GM12878 (cell line): ENCODE measurements at regions not wholly inside any gene's neighbourhood (a gene's known extent, or its start where the extent isn't known, plus 50 kb on each side); places are given as distances from the start of the nearest gene placed in this dataset.
"Not testable (repeated sequence)": the region's sequence is repeated elsewhere in the genome, so short reads cannot be mapped to it uniquely, and the experiment has no call there.

Source experiments
- ATAC-seq: fragments of 200-7000 bp; cut with Tn5 transposase; 3 replicates; pipeline ENCODE4 v1.9.1; 2020; ENCODE audit warnings: mild to moderate bottlenecking, moderate library complexity
- BruUV-seq: library from RNA; stranded (reverse); fragments of 400-500 nt; replicated peaks from 2 replicates; lab custom pipeline; 2021; lab: Mats Ljungman, UMichigan
- CTCF ChIA-PET: fragments of 300-600 bp; sonication (Branson Sonifier 250); formaldehyde crosslinking; extraction: SDS; loops from one replicate; lab custom pipeline; 2021; ENCODE audit warnings: inconsistent platforms; lab: Yijun Ruan, JAX
- POLR2A ChIA-PET: fragments of 350-600 bp; formaldehyde crosslinking; extraction: SDS; loops from one replicate; lab custom pipeline; 2021; ENCODE audit warnings: inconsistent platforms; lab: Charles Lee
- RAD21 ChIA-PET: fragments of 300-600 bp; sonication (Branson Sonifier 250); formaldehyde crosslinking; loops from one replicate; lab custom pipeline; 2023; ENCODE audit warnings: antibody characterized with exemption; ENCODE audit not compliant: unreplicated experiment; lab: Charles Lee
- SMC1A ChIA-PET: fragments of 300-600 bp; sonication (Branson Sonifier 250); formaldehyde crosslinking; loops from one replicate; lab custom pipeline; 2023; ENCODE audit not compliant: unreplicated experiment, uncharacterized antibody; lab: Charles Lee
- DNase-seq: peaks from one replicate; pipeline ENCODE4 v3.0.0-alpha.2; 2011; ENCODE audit warnings: low read depth, low spot score
- FAIRE-seq: peaks from 3 replicates; lab custom pipeline; 2011; peaks lifted over from hg19 to GRCh38; lab: Jason Lieb, UNC
- H2AFZ ChIP-seq: 2 replicates; pipeline ENCODE4 v1.6.0; 2011; ENCODE audit warnings: low read depth, low read length, control low read depth; ENCODE audit not compliant: control insufficient read depth
- H3K27ac ChIP-seq: 2 replicates; pipeline ENCODE4 v1.5.1; 2011; ENCODE audit warnings: control low read depth; ENCODE audit not compliant: control insufficient read depth, insufficient read depth
- H3K27me3 ChIP-seq, 2 experiments: replicated peaks in 1 of 2; 2 replicates each; pipeline versions ENCODE4 v1.6.0 to v1.6.1; 2011; ENCODE audit warnings: low read length in 1 of 2; ENCODE audit not compliant: control insufficient read depth in 2 of 2, insufficient read depth in 2 of 2
- H3K36me3 ChIP-seq, 2 experiments: 2 replicates each; pipeline ENCODE4 v1.5.1; 2011; ENCODE audit warnings: low read length in 1 of 2; ENCODE audit not compliant: control insufficient read depth in 2 of 2, insufficient read depth in 2 of 2
- H3K4me1 ChIP-seq: 2 replicates; pipeline ENCODE4 v1.6.1; 2011; ENCODE audit warnings: mild to moderate bottlenecking, low read length, moderate library complexity, mixed read lengths; ENCODE audit not compliant: control insufficient read depth, insufficient read depth
- H3K4me2 ChIP-seq: 2 replicates; pipeline ENCODE4 v1.6.0; 2011; ENCODE audit warnings: control low read depth; ENCODE audit not compliant: control insufficient read depth, insufficient read depth
- H3K4me3 ChIP-seq: fragments of 200-600 bp; sonication (generic); 2 replicates; pipeline ENCODE4 v1.5.1; 2016
- H3K79me2 ChIP-seq: 2 replicates; pipeline ENCODE4 v1.6.0; 2011; ENCODE audit warnings: low read length; ENCODE audit not compliant: control insufficient read depth, insufficient read depth
- H3K9ac ChIP-seq: 2 replicates; pipeline ENCODE4 v1.8.0; 2011; ENCODE audit warnings: low read length, control low read depth, mixed read lengths; ENCODE audit not compliant: control insufficient read depth, insufficient read depth
- H3K9me3 ChIP-seq: replicated peaks from 3 replicates; pipeline ENCODE4 v1.5.1; 2011; ENCODE audit warnings: mild to moderate bottlenecking, low read length; ENCODE audit not compliant: control insufficient read depth, insufficient read depth
- H4K20me1 ChIP-seq: 2 replicates; pipeline ENCODE4 v1.6.0; 2011; ENCODE audit not compliant: control insufficient read depth, insufficient read depth
- WGBS: methylation state at CpG from one replicate; pipeline ENCODE4 v1.1.6; 2016; ENCODE audit warnings: low lambda C conversion rate; ENCODE audit not compliant: insufficient replicate concordance, insufficient coverage; ENCODE audit errors: missing lambda C conversion rate; 5-methylcytosine and 5-hydroxymethylcytosine counted together
- in situ Hi-C: fragments of 300-500 bp; cut with MboI; formaldehyde crosslinking; loops from 9 replicates; pipeline ENCODE4 v1.14.3; 2018; ENCODE audit warnings: mixed read lengths
- intact Hi-C: fragments of 100-400 bp; cut with micrococcal nuclease; formaldehyde crosslinking; loops from one replicate; pipeline ENCODE4 v1.14.2; 2022; ENCODE audit not compliant: unreplicated experiment

- H3K79me2 ChIP-seq, RAD21 ChIA-PET, H3K9ac ChIP-seq, DNase-seq, H3K9me3 ChIP-seq, H3K36me3 ChIP-seq, H3K27ac ChIP-seq, intact Hi-C loops, H2AFZ ChIP-seq, in situ Hi-C loops, POLR2A ChIA-PET, SMC1A ChIA-PET, H3K4me3 ChIP-seq, H3K4me1 ChIP-seq, CTCF ChIA-PET, ATAC-seq, H3K27me3 ChIP-seq, H3K4me2 ChIP-seq, H4K20me1 ChIP-seq, FAIRE-seq, BruUV-seq: not testable (repeated sequence)
- WGBS: 85% methylated on average over 12 of the region's 40 CpGs
Measured at GRCh38 chr14:19266908-19267307, 167.2 kb downstream of the POTEG start.

GRCh38 chr14:19267636-19268035, 166.5 kb downstream of the POTEG start:
- DNase-seq, POLR2A ChIA-PET, H4K20me1 ChIP-seq: not testable (repeated sequence)

GRCh38 chr14:19268047-19268627, 166.0 kb downstream of the POTEG start:
- not testable (repeated sequence) for BruUV-seq

More at GRCh38 chr14:19267636-19268035, 166.5 kb downstream of the POTEG start:
- BruUV-seq, H3K4me3 ChIP-seq, H3K4me2 ChIP-seq, H3K4me1 ChIP-seq, H3K27ac ChIP-seq, H3K36me3 ChIP-seq, intact Hi-C loops, H2AFZ ChIP-seq, FAIRE-seq, H3K9ac ChIP-seq, in situ Hi-C loops, H3K79me2 ChIP-seq, H3K9me3 ChIP-seq, SMC1A ChIA-PET, ATAC-seq, RAD21 ChIA-PET, H3K27me3 ChIP-seq, CTCF ChIA-PET: not testable (repeated sequence)
- whole genome bisulfite sequencing: 73% methylated on average over 11 of the region's 16 CpGs

GRCh38 chr14:19272235-19272634, 161.9 kb downstream of the POTEG start:
- H3K36me3 ChIP-seq, H3K4me2 ChIP-seq, FAIRE-seq, H3K27ac ChIP-seq, RAD21 ChIA-PET, H3K9ac ChIP-seq, intact Hi-C loops, CTCF ChIA-PET, H3K9me3 ChIP-seq, DNase-seq, H3K4me3 ChIP-seq, in situ Hi-C loops, H3K4me1 ChIP-seq, H4K20me1 ChIP-seq, ATAC-seq, SMC1A ChIA-PET, H2AFZ ChIP-seq, H3K79me2 ChIP-seq, POLR2A ChIA-PET, BruUV-seq, H3K27me3 ChIP-seq: not testable (repeated sequence)
- no CpG with 5 or more reads among the region's 1 CpG for WGBS

More at GRCh38 chr14:19268047-19268627, 166.0 kb downstream of the POTEG start:
- in situ Hi-C loops, POLR2A ChIA-PET, intact Hi-C loops, H2AFZ ChIP-seq, H3K9ac ChIP-seq, H3K9me3 ChIP-seq, H3K27ac ChIP-seq, FAIRE-seq, H3K4me2 ChIP-seq, H3K79me2 ChIP-seq, CTCF ChIA-PET, H3K4me1 ChIP-seq, ATAC-seq, RAD21 ChIA-PET, DNase-seq, SMC1A ChIA-PET, H3K4me3 ChIP-seq, H3K27me3 ChIP-seq, H4K20me1 ChIP-seq, H3K36me3 ChIP-seq: not testable (repeated sequence)
- WGBS: no CpG with 5 or more reads among the region's 21 CpGs
